Bone marrow (tissue), 2 donors: ENCODE measurements at regions not wholly inside any gene's neighbourhood (a gene's known extent, or its start where the extent isn't known, plus 50 kb on each side); places are given as distances from the start of the nearest gene placed in this dataset.
"Not testable (repeated sequence)": the region's sequence is repeated elsewhere in the genome, so short reads cannot be mapped to it uniquely, and the experiment has no call there.

Experiments used
- DNase-seq, 2 donors: peaks; one replicate each; lab custom pipeline; 2025; lab: John Stamatoyannopoulos, UW

DNA sequence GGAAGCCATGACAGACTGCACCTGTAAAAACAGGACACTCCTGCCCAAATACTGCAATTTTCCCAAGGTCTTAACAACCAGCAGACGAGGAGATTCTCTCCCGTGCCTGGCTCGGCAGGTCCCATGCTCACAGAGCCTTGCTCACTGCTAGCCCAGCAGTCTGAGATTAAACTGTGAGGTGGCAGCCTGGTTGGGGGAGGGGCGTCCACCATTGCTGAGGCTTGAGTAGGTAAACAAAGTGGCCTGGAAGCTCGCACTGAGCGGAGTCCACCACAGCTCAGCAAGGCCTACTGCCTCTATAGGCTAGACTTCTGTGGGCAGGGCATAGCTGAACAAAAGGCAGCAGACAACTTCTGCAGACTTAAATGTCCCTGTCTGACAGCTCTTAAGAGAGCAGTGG is 80.3 kb downstream of the ANXA5 start:
- DNase-seq: not testable (repeated sequence)

GRCh38 chr4:121614101-121614500 is 82.7 kb downstream of the ANXA5 start:
- DNase-seq: no peak

DNA sequence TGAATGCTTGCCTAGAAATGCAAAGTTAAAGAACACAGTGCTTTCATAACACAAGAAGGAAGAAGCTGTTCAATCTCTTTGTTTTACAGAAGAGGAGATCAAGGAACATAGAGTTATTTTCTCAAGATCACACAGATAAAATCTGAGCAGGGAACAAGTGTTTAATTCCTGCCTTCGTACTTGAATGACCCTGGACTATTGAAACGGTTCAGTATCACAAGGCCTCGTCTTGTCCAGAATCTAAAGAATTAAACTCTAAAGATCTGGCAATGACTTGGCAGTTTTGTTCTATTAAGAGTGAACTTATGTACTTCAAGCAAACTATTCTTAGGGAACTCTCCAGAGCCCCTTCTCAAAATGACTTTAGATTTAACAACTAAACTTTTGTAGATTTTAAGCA is 97.7 kb downstream of the ANXA5 start:
- no peak for DNase-seq

GRCh38 chr4:121597346-121597934 is 99.3 kb downstream of the ANXA5 start:
- DNase-seq: no peak

DNA sequence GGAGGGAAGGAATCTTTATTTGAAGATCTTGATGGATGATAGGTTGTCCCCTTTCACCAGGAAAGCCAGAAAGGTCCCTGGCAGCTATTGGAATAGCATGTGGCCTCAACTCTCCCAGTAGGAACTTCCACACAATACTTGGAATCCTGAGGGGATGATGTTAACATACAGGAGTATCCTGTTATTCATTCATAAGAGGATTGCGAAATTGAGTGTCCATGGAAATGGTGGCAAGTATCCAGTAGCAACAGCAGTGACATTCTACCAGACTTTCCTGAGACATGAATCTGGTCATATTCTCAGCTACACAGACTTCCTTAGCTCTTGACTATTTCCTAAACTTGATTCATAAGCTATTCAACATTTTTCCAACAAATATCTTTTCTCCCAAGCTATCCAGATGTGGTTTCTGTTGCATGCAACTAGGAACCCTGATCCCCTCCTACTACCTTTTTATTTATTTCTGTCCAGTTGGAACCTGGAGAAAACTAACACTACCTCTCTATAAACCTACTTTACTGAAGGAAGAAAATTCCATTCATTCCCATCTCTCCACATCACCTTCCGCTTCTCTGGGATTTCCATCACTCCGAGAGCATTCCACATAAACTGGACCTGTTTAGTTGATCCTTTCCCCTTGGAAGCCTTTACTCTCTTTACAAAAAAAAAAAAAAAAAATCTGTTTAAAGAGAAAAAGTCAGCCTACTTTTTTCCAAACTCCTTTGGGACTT is 101.8 kb downstream of the ANXA5 start:
- DNase-seq: no peak

DNA sequence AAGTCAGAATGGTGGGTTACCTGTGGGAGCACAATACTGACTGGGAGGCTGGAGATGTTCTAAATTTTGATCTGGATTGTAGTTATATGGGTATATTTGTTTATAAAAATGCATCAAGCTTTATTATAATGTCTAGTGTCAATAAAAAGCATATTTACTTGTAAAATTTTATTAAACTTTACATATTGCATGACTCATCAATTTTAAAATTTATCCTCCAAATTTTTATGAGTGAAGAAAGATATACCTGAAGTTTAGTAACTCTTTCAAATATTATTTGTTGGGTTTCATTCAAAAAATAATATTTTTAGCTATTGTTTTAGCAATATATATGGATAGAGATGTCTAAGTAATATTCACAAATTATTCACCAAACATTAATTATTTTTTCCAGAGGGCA is 103.0 kb downstream of the ANXA5 start:
- DNase-seq: no peak

GRCh38 chr4:121592257-121592656 is 104.5 kb downstream of the ANXA5 start:
- DNase-seq: not testable (repeated sequence)

DNA sequence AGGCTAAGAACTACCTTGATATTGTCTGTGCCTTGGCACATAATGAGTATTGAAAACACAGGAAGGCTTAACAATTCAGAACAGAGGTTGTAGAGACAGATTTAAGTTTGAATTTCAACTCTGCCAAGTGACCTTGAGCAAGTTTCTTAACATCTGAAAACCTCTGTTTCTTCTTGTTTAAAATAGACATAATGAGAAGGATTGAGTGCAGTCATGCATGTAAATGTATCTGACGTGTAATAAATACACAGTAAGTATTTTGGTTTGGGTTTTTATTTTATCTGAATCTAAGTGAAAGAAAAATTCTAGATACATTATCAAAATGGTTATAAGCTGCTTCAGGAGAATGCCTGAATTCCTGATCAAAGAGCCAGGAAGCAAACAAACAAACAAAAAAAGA is 111.9 kb downstream of the ANXA5 start:
- DNase-seq: no peak

DNA sequence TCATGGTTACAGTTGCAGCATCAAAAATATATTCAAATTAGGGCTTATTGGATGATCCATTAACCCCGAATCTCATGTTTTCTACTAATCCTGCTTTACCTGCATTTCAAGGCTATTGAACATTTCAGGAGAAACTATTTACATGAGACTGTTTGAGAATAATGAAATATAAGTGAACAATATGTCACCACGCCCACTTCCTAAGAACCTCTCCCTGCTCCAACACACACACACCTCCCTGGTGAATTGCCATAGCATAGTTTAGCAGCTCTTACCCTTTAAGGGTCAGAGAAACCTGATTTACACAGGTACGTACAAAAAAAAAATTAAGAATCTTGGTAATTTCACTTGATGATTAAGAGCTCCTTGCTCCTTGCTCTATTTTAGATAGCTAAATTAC is 113.4 kb downstream of the ANXA5 start:
- no peak for DNase-seq

GRCh38 chr4:121582296-121582695 is 114.5 kb downstream of the ANXA5 start:
- no peak for DNase-seq

DNA sequence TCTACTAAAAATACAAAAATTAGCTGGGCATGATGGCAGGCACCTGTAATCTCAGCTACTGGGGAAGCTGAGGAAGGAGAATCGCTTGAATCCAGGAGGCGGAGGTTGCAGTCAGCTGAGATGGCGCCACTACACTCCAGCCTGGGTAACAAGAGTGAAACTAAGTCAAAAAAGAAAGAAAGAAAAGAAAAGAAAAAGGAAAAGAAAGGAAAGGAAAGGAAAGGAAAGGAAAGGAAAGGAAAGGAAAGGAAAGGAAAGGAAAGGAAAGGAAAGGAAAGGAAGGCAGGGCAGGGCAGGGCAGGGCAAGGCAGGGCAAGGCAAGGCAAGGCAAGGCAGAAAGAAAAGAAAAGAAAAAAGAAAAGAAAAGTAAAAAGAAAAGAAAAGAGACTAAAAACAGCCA is 121.4 kb downstream of the ANXA5 start:
- not testable (repeated sequence) for DNase-seq

DNA sequence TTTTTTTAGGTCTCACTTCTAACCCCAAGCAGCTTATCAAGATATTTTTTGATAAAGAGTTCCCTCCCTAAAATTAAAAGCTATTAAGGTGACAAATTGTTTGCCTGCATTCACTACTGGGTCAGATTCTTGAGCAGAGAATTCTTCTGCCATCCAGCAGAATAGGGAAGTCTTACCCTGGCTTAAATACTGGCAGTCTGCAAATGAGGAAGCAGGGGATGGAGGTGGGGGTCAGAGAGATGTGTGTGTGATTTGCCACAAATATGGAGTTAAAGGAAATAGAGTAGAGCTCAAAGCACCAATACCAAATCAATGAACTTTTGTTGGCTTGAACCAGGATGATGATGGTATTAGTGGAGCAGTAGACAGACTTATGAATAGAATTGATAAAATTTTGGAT is 122.2 kb downstream of the ANXA5 start:
- no peak for DNase-seq

- DNase-seq: no peak
These were observed 129.0 kb downstream of the ANXA5 start for GRCh38 chr4:121567748-121568147.

DNA sequence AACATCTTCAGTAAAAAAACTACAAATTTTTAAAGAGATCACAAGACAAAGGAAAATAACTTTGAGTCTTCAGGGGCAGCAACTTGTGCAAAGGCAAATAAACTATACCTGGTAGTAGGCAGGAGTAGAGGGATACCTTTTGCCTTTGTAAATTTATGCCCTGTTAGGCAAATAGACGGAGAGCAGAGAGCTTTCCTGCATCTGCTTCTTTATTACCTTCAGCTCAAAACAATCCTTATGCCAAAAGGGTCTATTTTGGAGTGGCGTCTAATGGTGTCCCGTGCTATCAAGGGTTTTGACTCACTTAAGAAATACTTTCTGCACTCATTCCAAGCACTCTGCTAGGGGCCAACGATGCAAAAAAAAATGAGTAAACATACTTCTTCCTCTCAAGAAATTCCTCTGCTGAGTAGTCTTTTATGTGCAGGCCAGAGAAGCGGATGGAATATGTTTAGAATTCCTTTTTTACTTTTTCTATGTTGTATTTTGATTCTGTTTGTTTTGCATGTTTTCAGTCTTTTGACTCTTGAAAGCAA is 131.9 kb downstream of the ANXA5 start:
- no peak for DNase-seq

- DNase-seq: no peak
These were observed 134.0 kb downstream of the ANXA5 start for GRCh38 chr4:121562811-121563210.

GRCh38 chr4:121555315-121556107 is 141.3 kb downstream of the ANXA5 start:
- DNase-seq: no peak

- no peak for DNase-seq
These were observed 142.4 kb downstream of the ANXA5 start for GRCh38 chr4:121554382-121554781.

DNA sequence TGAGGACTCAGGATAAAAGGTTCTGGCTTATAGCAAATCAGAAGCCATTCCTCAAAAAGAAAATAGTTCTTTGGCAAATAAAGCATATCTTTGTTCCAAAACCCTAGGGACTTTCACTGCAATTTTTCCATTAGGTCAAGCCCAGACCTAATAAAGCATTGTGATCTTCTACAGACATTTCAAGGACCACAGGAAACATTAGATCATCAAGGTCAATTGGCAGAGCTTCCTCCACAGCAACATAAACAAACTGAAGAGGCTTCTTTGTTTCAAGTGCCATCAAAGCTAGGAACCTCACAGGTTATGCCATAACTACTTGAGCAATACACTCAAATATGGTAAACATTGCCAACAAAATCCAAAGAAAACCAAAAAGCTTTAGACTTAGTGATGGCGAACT is 144.9 kb downstream of the ANXA5 start:
- no peak for DNase-seq

- DNase-seq: no peak
These were observed 145.5 kb downstream of the ANXA5 start for GRCh38 chr4:121551271-121551670.

- no peak for DNase-seq
These were observed 155.1 kb downstream of the ANXA5 start for GRCh38 chr4:121541696-121542095.

DNA sequence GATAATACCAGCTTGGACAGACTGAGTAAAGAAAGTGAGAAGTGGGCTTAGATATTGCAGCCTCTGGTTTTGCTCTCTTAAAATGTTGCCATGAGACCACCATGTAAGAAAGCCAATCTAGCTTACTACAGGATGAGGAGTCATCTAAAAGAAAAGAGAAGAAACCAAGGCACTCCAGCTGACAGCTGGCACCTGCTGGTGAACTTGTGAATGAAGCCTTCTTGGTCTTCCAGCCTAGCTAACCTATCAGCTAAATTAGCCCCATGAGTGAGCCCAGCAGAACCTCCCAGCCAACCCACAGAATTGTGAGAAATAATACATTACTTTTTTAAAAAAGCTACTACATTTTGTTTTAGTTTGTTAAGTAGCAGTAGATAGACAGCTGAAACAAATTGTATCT is 154.5 kb upstream of the QRFPR start:
- no peak for DNase-seq

DNA sequence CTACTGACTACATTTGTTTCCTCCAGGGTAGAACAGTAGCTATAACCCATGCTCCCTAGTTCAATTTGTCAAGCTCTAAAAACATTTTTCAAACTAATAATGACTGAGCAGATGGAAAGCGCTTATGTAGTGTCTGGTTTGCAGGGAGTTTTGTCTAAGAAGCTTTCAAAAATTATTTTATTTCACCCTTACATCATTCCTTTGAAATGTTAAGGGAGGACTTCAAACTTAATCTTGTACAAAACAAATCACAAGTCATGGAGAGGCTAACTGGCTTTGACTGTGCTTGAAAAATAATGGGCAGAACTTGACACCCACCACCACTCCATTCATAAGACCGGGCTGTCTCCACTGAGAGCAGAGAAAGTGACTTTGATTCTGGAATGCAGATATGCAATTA is 153.4 kb upstream of the QRFPR start:
- DNase-seq: no peak

- no peak for DNase-seq
These were observed 145.7 kb upstream of the QRFPR start for GRCh38 chr4:121526509-121526908.
